ENCODE measurements at regions not wholly inside any gene's neighbourhood (a gene's known extent, or its start where the extent isn't known, plus 50 kb on each side); places are given as distances from the start of the nearest gene placed in this dataset.

DNA sequence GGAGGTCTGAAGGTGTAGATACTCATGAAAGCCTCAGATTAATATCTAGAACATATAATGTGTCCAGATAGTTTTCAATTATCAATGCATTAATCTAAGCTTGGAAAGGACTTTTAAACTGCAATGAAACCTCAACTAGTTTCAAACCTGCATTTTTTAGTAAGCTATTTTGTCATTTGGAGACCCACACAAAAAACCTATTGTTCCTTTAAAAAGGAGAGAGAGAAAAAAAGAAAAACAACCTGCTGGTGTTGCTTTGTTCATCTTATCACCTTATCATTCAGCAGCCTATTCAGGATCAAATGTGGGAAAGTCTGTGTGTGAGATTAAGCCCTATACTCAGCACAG is 215.7 kb upstream of the PLEKHG7 start:
- TF ChIP-seq, protein P1, sequence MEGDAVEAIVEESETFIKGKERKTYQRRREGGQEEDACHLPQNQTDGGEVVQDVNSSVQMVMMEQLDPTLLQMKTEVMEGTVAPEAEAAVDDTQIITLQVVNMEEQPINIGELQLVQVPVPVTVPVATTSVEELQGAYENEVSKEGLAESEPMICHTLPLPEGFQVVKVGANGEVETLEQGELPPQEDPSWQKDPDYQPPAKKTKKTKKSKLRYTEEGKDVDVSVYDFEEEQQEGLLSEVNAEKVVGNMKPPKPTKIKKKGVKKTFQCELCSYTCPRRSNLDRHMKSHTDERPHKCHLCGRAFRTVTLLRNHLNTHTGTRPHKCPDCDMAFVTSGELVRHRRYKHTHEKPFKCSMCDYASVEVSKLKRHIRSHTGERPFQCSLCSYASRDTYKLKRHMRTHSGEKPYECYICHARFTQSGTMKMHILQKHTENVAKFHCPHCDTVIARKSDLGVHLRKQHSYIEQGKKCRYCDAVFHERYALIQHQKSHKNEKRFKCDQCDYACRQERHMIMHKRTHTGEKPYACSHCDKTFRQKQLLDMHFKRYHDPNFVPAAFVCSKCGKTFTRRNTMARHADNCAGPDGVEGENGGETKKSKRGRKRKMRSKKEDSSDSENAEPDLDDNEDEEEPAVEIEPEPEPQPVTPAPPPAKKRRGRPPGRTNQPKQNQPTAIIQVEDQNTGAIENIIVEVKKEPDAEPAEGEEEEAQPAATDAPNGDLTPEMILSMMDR (conservative IDR thresholded peaks at IDR 0.05; ENCODE audit: low read depth, low read length) = no peak
- no peak for TF ChIP-seq EZH2 (IDR thresholded peaks at IDR 0.05; ENCODE audit: borderline replicate concordance, low read depth, low read length, poor library complexity, severe bottlenecking)

Data from A673 (cell line).